Endothelial cell of umbilical vein (primary cell): ENCODE measurements at regions not wholly inside any gene's neighbourhood (a gene's known extent, or its start where the extent isn't known, plus 50 kb on each side); places are given as distances from the start of the nearest gene placed in this dataset.

Source experiments
- BruUV-seq: library from RNA; stranded (reverse); fragments of 400-500 nt; replicated peaks from 2 replicates; lab custom pipeline; 2021; lab: Mats Ljungman, UMichigan
- CTCF ChIA-PET: fragments of 300-600, 350-600 bp; sonication (Branson Sonifier 250); formaldehyde crosslinking; loops from one replicate; lab custom pipeline; 2021; ENCODE audit warnings: antibody characterized with exemption, inconsistent platforms; lab: Charles Lee
- POLR2A ChIA-PET: fragments of 300-600, 350-600 bp; sonication (Branson Sonifier 250); formaldehyde crosslinking; loops from one replicate; lab custom pipeline; 2021; ENCODE audit warnings: antibody characterized with exemption, inconsistent platforms; lab: Charles Lee
- DNase-seq: peaks from one replicate; pipeline ENCODE4 v3.0.0-alpha.2; 2011; ENCODE audit warnings: low read depth, low spot score
- FAIRE-seq: peaks from 2 replicates; lab custom pipeline; 2011; peaks lifted over from hg19 to GRCh38; lab: Jason Lieb, UNC
- H2AFZ ChIP-seq: 2 replicates; pipeline ENCODE4 v1.6.0; 2012; ENCODE audit warnings: low read depth, low read length, control low read depth, inconsistent platforms
- H3K27ac ChIP-seq: 2 replicates; pipeline ENCODE4 v1.5.1; 2011; ENCODE audit warnings: low read depth, mild to moderate bottlenecking, control low read depth, low read length, moderate library complexity; ENCODE audit not compliant: insufficient read depth
- H3K27me3 ChIP-seq, 2 experiments: 2 replicates each; pipeline versions ENCODE4 v1.6.0 to v1.6.1; 2011; ENCODE audit warnings: low read length in 2 of 2, mixed read lengths in 1 of 2; ENCODE audit not compliant: control insufficient read depth in 2 of 2, insufficient read depth in 2 of 2
- H3K36me3 ChIP-seq, 2 experiments: 2 replicates in 1 of 2; 3 replicates in 1 of 2; pipeline ENCODE4 v1.5.1; 2011; ENCODE audit warnings: low read length in 2 of 2, mild to moderate bottlenecking in 1 of 2, moderate library complexity in 1 of 2; ENCODE audit not compliant: control insufficient read depth in 2 of 2, insufficient read depth in 2 of 2; ENCODE audit errors: extremely low read depth in 1 of 2
- H3K4me1 ChIP-seq: 3 replicates; pipeline ENCODE4 v1.5.1; 2011; ENCODE audit warnings: mild to moderate bottlenecking, low read length; ENCODE audit not compliant: control insufficient read depth, insufficient read depth; ENCODE audit errors: extremely low read depth
- H3K4me2 ChIP-seq: 2 replicates; pipeline ENCODE4 v1.6.1; 2011; ENCODE audit warnings: low read length, control low read depth, mixed read lengths; ENCODE audit not compliant: insufficient read depth
- H3K4me3 ChIP-seq, 3 experiments: fragments of 200-600 bp in 1 of 3; sonication (generic), shearing (Covaris generic) in 1 of 3; replicated peaks in 1 of 3; 2 replicates each; pipeline ENCODE4 v1.5.1; 2011 to 2016; ENCODE audit warnings: control low read depth in 3 of 3, low read length in 3 of 3, mild to moderate bottlenecking in 2 of 3, inconsistent platforms in 1 of 3, low read depth in 1 of 3, moderate library complexity in 1 of 3; ENCODE audit not compliant: insufficient read depth in 1 of 3
- H3K79me2 ChIP-seq: 2 replicates; pipeline ENCODE4 v1.6.0; 2012; ENCODE audit warnings: low read length, inconsistent platforms; ENCODE audit not compliant: control insufficient read depth, insufficient read depth
- H3K9ac ChIP-seq: replicated peaks from 2 replicates; pipeline ENCODE3; 2011; ENCODE audit warnings: low read length, control low read depth; ENCODE audit not compliant: insufficient read depth; ENCODE audit errors: extremely low read depth
- H3K9me1 ChIP-seq: replicated peaks from 3 replicates; pipeline ENCODE4 v1.6.0; 2011; ENCODE audit warnings: mild to moderate bottlenecking, low read length; ENCODE audit not compliant: control insufficient read depth, insufficient read depth; ENCODE audit errors: extremely low read depth
- H3K9me3 ChIP-seq: replicated peaks from 2 replicates; pipeline ENCODE4 v1.5.1; 2012; ENCODE audit warnings: low read length, inconsistent platforms; ENCODE audit not compliant: control insufficient read depth, insufficient read depth
- H4K20me1 ChIP-seq: replicated peaks from 2 replicates; pipeline ENCODE3; 2011; ENCODE audit warnings: mild to moderate bottlenecking, low read length; ENCODE audit not compliant: control insufficient read depth, insufficient read depth; ENCODE audit errors: extremely low read depth
- CTCF ChIP-seq, 2 donors: IDR thresholded peaks; 1 replicate in 1 of 2; 2 replicates in 1 of 2; pipeline ENCODE4 v1.5.1; 2011; ENCODE audit warnings: low read length in 2 of 2, mild to moderate bottlenecking in 2 of 2, moderate library complexity in 2 of 2, control low read depth in 1 of 2, inconsistent platforms in 1 of 2, low read depth in 1 of 2; ENCODE audit not compliant: insufficient read depth in 1 of 2; ENCODE audit errors: extremely low read depth in 1 of 2
- EZH2 ChIP-seq: IDR thresholded peaks from 2 replicates; pipeline ENCODE4 v1.6.1; 2012; ENCODE audit warnings: borderline replicate concordance, low read depth, mild to moderate bottlenecking, moderate library complexity, low read length, inconsistent platforms; ENCODE audit not compliant: severe bottlenecking
- FOS ChIP-seq: IDR thresholded peaks from 2 replicates; pipeline ENCODE4 v1.6.1; 2011; ENCODE audit warnings: mild to moderate bottlenecking, low read length, moderate library complexity, borderline replicate concordance; ENCODE audit not compliant: insufficient read depth
- GATA2 ChIP-seq: IDR thresholded peaks from 2 replicates; pipeline ENCODE4 v1.7.0; 2011; ENCODE audit warnings: low read depth, mild to moderate bottlenecking, moderate library complexity, mixed read lengths, low read length; ENCODE audit not compliant: insufficient read length, insufficient read depth
- JUN ChIP-seq: IDR thresholded peaks from 2 replicates; pipeline ENCODE4 v1.6.1; 2011; ENCODE audit warnings: borderline replicate concordance, low read depth; ENCODE audit not compliant: insufficient read length, insufficient read depth
- MAX ChIP-seq: IDR thresholded peaks from 2 replicates; pipeline ENCODE4 v1.6.1; 2011; ENCODE audit not compliant: insufficient read depth, insufficient read length
- MYC ChIP-seq: IDR thresholded peaks from one replicate; pipeline ENCODE4 v1.6.1; 2011; ENCODE audit warnings: mild to moderate bottlenecking, low read depth, low read length
- POLR2A ChIP-seq: IDR thresholded peaks from 2 replicates; pipeline ENCODE4 v1.6.1; 2012; ENCODE audit warnings: low read depth, mild to moderate bottlenecking, control low read depth, low read length
- POLR2AphosphoS5 ChIP-seq: IDR thresholded peaks from 2 replicates; pipeline ENCODE4 v1.6.1; 2012; ENCODE audit warnings: low read depth, mild to moderate bottlenecking, control low read depth, low read length, moderate library complexity; ENCODE audit not compliant: insufficient read depth
- dilution Hi-C: fragments of 300-500 bp; cut with MboI; formaldehyde crosslinking; loops from one replicate; pipeline ENCODE4 v1.15.0; 2019; ENCODE audit warnings: low sequenced_read_pairs; ENCODE audit not compliant: extremely low pct_ligation_motif_present
- intact Hi-C: fragments of 100-400 bp; cut with micrococcal nuclease; formaldehyde crosslinking; loops from one replicate; pipeline ENCODE4 v1.10.0; 2022

DNA sequence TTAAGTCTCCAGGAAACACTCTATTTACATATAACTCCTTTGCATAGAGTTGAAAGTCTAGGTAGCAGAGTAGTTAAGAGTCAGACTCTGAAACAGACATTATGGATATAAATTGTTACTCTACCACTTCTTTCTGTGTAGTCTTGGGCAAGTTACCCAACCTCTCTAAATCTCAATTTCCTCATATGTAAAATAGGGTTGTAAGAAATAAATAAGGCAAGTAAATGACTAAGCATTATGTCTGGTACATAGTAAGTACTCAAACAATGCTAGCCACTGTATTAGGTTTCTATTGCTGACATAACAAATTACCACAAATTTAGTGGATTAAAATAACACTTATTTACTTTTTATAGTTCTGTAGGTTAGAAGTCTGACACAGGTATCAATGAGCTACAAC is 394.1 kb downstream of the PRDM5 start:
- dilution Hi-C loops = no loop called here
- BruUV-seq = no TSS peak
- Histone ChIP-seq H2AFZ (no peak overlapping the region), H3K27ac (no peak overlapping the region), H3K9me3 (no peaks in the 10 kb centered on the region), H3K27me3 (no peaks in the 10 kb centered on the region), H3K36me3 (no peaks in the 10 kb centered on the region), H3K4me2 (no peak overlapping the region), H3K4me1 (no peaks in the 10 kb centered on the region), H3K4me3 (no peak overlapping the region), H4K20me1 (no peaks in the 10 kb centered on the region), H3K9me1 (no peaks in the 10 kb centered on the region), H3K79me2 (no peaks in the 10 kb centered on the region), H3K9ac (no peak overlapping the region)
- DNase-seq = no peak
- no peak for FAIRE-seq
- ChIA-PET CTCF (no interaction called here), POLR2A (no interaction called here)
- intact Hi-C loops = no loop called here
- TF ChIP-seq GATA2 = no peak
- TF ChIP-seq MYC = no peak
- TF ChIP-seq MAX = no peak
- no peak for TF ChIP-seq JUN
- no peak for TF ChIP-seq POLR2AphosphoS5
- no peak for TF ChIP-seq CTCF (IDR thresholded peaks at IDR 0.05; ENCODE audit: extremely low read depth in 1 of 2, insufficient read depth in 1 of 2, low read depth in 1 of 2, low read length in 2 of 2)
- TF ChIP-seq FOS = no peak
- no peak for TF ChIP-seq EZH2
- TF ChIP-seq POLR2A = no peak
